ENCODE measurements at regions not wholly inside any gene's neighbourhood (a gene's known extent, or its start where the extent isn't known, plus 50 kb on each side); places are given as distances from the start of the nearest gene placed in this dataset.

DNA sequence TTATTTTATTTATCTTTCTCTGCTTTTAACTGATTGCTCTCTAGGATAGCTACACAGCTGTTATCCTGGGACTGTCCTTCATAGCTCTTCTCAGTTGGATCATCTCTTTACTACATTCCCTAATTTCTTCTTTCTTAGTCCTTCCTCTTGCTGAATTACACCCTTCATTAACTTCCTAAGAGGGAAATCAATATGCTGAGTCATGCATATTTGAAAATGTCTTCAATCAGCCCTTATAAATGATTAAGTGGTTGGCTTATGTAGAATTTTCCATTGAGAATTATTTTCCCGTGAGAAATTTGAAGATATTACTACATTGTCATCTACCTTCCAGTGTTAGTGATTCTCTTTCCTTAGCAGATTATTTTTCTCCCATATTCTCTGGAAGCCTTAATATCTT is 214.2 kb downstream of the SOCS6 start:
- TF ChIP-seq, protein P1, sequence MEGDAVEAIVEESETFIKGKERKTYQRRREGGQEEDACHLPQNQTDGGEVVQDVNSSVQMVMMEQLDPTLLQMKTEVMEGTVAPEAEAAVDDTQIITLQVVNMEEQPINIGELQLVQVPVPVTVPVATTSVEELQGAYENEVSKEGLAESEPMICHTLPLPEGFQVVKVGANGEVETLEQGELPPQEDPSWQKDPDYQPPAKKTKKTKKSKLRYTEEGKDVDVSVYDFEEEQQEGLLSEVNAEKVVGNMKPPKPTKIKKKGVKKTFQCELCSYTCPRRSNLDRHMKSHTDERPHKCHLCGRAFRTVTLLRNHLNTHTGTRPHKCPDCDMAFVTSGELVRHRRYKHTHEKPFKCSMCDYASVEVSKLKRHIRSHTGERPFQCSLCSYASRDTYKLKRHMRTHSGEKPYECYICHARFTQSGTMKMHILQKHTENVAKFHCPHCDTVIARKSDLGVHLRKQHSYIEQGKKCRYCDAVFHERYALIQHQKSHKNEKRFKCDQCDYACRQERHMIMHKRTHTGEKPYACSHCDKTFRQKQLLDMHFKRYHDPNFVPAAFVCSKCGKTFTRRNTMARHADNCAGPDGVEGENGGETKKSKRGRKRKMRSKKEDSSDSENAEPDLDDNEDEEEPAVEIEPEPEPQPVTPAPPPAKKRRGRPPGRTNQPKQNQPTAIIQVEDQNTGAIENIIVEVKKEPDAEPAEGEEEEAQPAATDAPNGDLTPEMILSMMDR (IDR thresholded peaks at IDR 0.05; ENCODE audit: control extremely low read depth, extremely low read depth, low read depth, missing control alignments), result no peak
- POLR2A ChIA-PET, result no interaction called here
- no peak for DNase-seq (ENCODE audit: extremely low spot score)
- CTCF ChIA-PET, result interaction anchor here (1.0 kb wide), 1 partner anchor 12 kb away, joined by 3 read pairs; no protein-coding TSS in a partner anchor

DNA sequence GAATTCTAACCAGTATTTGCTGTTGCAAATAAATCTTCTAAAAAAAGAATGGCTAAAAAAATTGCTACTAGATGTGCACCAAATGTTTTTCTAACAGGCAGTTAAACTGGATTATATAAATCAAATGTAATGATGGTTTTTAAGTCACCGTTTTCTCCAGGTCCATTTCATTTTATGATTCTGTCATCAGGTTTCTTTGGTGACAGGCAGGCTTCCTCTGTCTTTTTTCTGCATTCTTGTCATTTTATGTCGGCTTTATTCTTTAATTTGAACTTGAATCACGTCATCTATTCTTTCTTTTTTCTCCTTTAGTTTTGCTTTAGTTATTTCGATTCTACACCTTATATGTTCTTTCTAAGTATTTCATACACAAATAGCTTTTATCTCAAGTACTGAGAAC is 212.5 kb downstream of the SOCS6 start:
- ChIA-PET CTCF (interaction anchor here (0.9 kb wide), 1 partner anchor 9 kb away, joined by 3 read pairs; no protein-coding TSS in a partner anchor), POLR2A (no interaction called here)
- TF ChIP-seq, protein P1 (IDR thresholded peaks at IDR 0.05; ENCODE audit: control extremely low read depth, extremely low read depth, low read depth, missing control alignments), result no peak
- DNase-seq (ENCODE audit: extremely low spot score), result no peak

DNA sequence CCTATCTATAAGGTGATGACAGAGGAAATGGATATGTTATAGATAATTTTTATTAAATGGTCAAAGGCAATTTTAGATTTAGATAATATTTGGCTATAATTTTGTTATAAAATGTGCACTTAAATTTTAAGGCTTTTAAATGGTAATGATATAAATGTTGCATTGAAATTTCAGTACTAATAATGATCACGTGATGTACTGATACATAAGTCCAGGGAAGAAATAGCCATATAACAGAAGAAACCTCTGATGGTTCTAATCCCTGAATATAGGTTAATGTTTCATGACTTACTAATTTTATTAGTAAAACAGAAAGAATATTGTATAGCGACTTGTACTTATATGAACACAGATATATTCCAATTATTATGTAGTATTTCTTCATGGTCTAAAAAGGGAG is 211.9 kb downstream of the SOCS6 start:
- ChIA-PET POLR2A (no interaction called here), CTCF (interaction anchor here (0.8 to 1.6 kb wide), 4 partner anchors 9 to 20 kb away, joined by 3 to 10 read pairs (median 3); no protein-coding TSS in a partner anchor)
- TF ChIP-seq, protein P1 (IDR thresholded peaks at IDR 0.05; ENCODE audit: control extremely low read depth, extremely low read depth, low read depth, missing control alignments), result no peak
- no peak for DNase-seq (ENCODE audit: extremely low spot score)

DNA sequence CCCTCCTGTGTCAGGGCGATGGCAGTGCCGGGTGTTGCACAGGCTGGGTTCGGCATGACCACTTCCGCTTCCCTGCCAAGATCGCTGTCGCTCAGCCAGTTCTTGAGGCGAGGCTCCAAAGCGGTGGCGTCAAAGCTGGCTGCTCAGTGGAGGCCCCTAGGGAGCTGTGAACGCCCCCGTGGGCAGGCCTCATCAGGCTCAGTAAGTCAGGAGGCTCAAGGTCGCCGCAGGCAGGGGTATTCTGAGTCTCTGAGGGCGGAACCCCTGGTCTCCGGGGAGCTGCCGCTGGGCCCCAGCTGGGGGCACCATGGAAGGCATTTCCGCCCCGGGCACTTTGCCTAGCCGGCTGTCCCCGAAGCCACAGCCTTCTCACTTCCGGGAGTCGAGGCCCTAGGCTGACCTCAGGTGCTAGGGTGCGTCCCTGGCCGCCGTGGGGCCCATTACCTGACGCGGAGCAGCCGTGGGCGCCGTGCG is 210.4 kb downstream of the SOCS6 start:
- ChIA-PET CTCF (interaction anchor here (1.6 kb wide), 1 partner anchor 8 kb away, joined by 10 read pairs; no protein-coding TSS in a partner anchor), POLR2A (no interaction called here)
- TF ChIP-seq, protein P1 (IDR thresholded peaks at IDR 0.05; ENCODE audit: control extremely low read depth, extremely low read depth, low read depth, missing control alignments), result no peak
- no peak for DNase-seq (ENCODE audit: extremely low spot score)

DNA sequence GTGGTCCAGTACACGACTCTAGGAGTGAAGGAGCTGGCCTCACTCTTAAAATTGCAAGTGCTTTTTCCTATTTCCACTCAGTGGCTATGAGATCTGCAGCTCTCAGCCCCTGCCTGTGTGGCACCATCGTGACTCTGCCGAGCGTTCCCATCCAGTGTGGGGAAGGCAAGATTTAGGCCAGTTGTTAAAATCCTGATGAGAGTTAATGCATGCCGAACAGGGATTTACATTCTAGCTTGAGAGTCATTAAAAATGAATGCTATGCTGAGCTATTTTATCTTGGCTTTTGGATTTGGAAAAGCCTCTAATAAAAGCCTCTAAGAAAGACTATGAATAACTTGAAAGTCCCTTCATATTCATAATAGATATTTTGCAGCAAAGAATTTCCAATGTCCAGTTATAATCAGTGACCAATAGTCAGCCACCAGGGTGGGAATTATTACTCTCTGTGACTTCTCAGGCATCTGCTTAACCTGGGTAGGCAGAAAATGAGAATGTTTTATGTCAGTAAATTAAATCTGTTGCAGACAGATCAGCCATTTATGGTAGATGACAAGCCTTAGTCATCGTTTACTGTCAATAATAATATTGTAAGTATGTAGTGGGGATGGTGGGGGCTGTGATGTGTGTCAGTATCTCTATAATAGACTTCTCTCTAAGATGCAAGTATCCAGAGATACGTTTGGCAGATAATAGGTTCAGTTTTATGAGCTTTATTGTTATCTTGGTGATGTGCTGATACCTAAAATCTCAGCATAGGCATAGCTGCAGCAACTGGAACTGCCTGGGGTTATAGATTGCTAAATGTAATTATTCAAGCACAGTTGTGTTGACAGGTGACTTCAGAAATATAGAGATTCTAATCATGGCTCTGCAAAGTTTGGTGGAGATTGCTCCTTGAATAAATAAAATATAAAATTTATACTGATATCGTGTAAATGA is 207.8 kb downstream of the SOCS6 start:
- TF ChIP-seq, protein P1 (IDR thresholded peaks at IDR 0.05; ENCODE audit: control extremely low read depth, extremely low read depth, low read depth, missing control alignments), result no peak
- POLR2A ChIA-PET, result no interaction called here
- CTCF ChIA-PET, result interaction anchor here (0.8 to 1.7 kb wide), 3 partner anchors 12 to 33 kb away, joined by 3 to 4 read pairs (median 3); no protein-coding TSS in a partner anchor
- DNase-seq (ENCODE audit: extremely low spot score), result no peak

DNA sequence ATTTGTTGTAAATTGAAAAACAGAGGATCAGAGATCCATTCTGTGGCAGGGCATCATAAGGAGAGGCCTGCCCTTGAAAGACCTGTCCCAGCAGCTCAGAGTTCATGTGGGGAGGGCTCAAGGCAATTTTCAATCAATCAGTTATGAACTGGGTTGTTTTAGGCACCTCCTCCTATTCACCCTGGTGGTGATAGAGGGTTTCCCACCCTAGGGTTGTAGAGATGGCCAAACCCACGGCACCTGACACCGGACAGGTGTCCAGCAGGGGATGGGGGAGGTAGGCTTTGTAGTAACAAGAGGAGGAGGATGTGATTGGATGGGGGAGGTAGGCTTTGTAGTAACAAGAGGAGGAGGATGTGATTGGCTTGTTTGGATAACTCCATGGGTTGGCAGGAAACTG is 205.7 kb downstream of the SOCS6 start:
- POLR2A ChIA-PET, result no interaction called here
- no peak for DNase-seq (ENCODE audit: extremely low spot score)
- TF ChIP-seq, protein P1 (IDR thresholded peaks at IDR 0.05; ENCODE audit: control extremely low read depth, extremely low read depth, low read depth, missing control alignments), result no peak
- CTCF ChIA-PET, result interaction anchor here (1.6 kb wide), 1 partner anchor 14 kb away, joined by 5 read pairs; no protein-coding TSS in a partner anchor

Data from GM10248 (cell line).